ENCODE measurements at regions not wholly inside any gene's neighbourhood (a gene's known extent, or its start where the extent isn't known, plus 50 kb on each side); places are given as distances from the start of the nearest gene placed in this dataset.
A peak's percentile ranks its signal among the peaks of the same experiment; 100 is the strongest.

GRCh38 chr11:11044137-11044855, 186.4 kb upstream of the ZBED5 start:
- H3K27ac ChIP-seq, result no peak overlapping the region
- no peak for TF ChIP-seq ZFX (IDR thresholded peaks at IDR 0.05)
- TF ChIP-seq CTCF (conservative IDR thresholded peaks at IDR 0.05), result no peak

GRCh38 chr11:11043721-11044120, 185.9 kb upstream of the ZBED5 start:
- H3K27ac ChIP-seq, result no peak overlapping the region
- TF ChIP-seq ZFX (IDR thresholded peaks at IDR 0.05) (no peak), CTCF (conservative IDR thresholded peaks at IDR 0.05) (no peak)

- TF ChIP-seq CTCF (conservative IDR thresholded peaks at IDR 0.05) (no peak), ZFX (IDR thresholded peaks at IDR 0.05) (no peak)
- no peak overlapping the region for H3K27ac ChIP-seq
Observed at GRCh38 chr11:11039208-11039965, 181.5 kb upstream of the ZBED5 start.

DNA sequence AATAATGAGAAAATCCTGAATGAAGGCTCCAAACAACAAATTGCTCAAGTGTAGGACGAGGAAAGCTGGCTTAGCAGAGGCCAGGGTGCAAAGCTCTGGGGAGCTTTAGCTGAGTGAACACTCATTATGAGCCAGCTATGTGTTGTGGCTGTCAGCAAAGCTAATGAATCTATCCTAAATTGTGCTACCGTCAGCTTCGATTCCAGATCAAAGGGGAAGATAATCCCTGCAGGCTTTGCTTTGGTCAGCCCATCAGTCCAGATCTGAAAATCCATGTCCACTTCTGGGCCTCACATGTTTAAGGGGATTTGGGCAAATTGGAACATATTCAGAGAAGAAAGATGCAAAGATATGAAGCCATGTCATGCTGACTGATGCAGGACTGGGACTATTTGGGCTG, 180.9 kb upstream of the ZBED5 start:
- TF ChIP-seq CTCF (conservative IDR thresholded peaks at IDR 0.05) (no peak), ZFX (IDR thresholded peaks at IDR 0.05) (no peak)
- H3K27ac ChIP-seq, result no peak overlapping the region

DNA sequence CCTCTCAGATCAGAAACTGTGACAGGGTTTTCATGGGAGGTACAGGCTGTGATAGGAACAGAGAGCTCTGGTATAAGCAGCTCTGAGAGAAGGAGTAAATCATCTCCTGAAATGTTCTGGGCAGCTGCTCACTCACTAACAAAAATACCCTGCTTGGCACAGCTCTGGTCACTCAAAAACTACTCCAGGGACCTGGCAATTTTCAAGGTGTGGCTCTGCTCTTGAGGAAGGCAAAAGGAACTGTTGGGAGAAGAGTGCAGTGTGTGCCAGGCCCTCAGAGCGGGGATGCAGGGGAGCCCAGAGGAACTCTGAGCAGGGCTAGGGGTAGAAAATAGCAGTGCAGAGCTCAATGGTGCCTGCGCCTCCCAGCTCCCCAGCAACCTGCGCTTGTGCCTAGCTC, 180.5 kb upstream of the ZBED5 start:
- no peak for TF ChIP-seq ZFX (IDR thresholded peaks at IDR 0.05)
- no peak overlapping the region for H3K27ac ChIP-seq

GRCh38 chr11:11036848-11037732, 179.2 kb upstream of the ZBED5 start:
- TF ChIP-seq CTCF (conservative IDR thresholded peaks at IDR 0.05) (peak; percentile 84), ZFX (IDR thresholded peaks at IDR 0.05) (no peak)

GRCh38 chr11:11036185-11036847, 178.5 kb upstream of the ZBED5 start:
- TF ChIP-seq ZFX (IDR thresholded peaks at IDR 0.05) (no peak), CTCF (conservative IDR thresholded peaks at IDR 0.05) (no peak)
- H3K27ac ChIP-seq, result no peak overlapping the region

More at GRCh38 chr11:11036848-11037732, 179.2 kb upstream of the ZBED5 start:
- no peak overlapping the region for H3K27ac ChIP-seq
